ENCODE measurements at regions not wholly inside any gene's neighbourhood (a gene's known extent, or its start where the extent isn't known, plus 50 kb on each side); places are given as distances from the start of the nearest gene placed in this dataset.

- TF ChIP-seq EZH2 (IDR thresholded peaks at IDR 0.05; ENCODE audit: borderline replicate concordance, low read depth, low read length, severe bottlenecking) = no peak
- no peak for TF ChIP-seq CTCF (IDR thresholded peaks at IDR 0.05; ENCODE audit: borderline replicate concordance, extremely low read depth, low read length, poor library complexity, severe bottlenecking)
Measured at GRCh38 chr4:65023081-65023480, 613.8 kb upstream of the TECRL start.
